IgD-negative memory B cell (primary cell): ENCODE measurements at regions not wholly inside any gene's neighbourhood (a gene's known extent, or its start where the extent isn't known, plus 50 kb on each side); places are given as distances from the start of the nearest gene placed in this dataset.
A peak's percentile ranks its signal among the peaks of the same experiment; 100 is the strongest.

ENCODE experiments used
- H3K27ac Mint-ChIP-seq, 3 donors: one replicate each; pipeline ENCODE4 v1.8.0; 2020 to 2022; ENCODE audit warnings: mild to moderate bottlenecking in 3 of 3, mixed read lengths in 3 of 3, moderate library complexity in 1 of 3
- H3K27me3 Mint-ChIP-seq: one replicate; pipeline ENCODE4 v1.8.0; 2021; ENCODE audit warnings: mixed read lengths
- H3K36me3 Mint-ChIP-seq: one replicate; pipeline ENCODE4 v1.8.0; 2020; ENCODE audit warnings: mild to moderate bottlenecking, mixed read lengths
- H3K4me1 Mint-ChIP-seq, 3 donors: one replicate each; pipeline ENCODE4 v1.8.0; 2020 to 2022; ENCODE audit warnings: mixed read lengths in 3 of 3, mild to moderate bottlenecking in 1 of 3
- H3K4me3 Mint-ChIP-seq, 4 donors: one replicate each; pipeline ENCODE4 v1.8.0; 2020 to 2022; ENCODE audit warnings: mild to moderate bottlenecking in 4 of 4, mixed read lengths in 4 of 4, moderate library complexity in 3 of 4
- H3K9me3 Mint-ChIP-seq, 3 donors: one replicate each; pipeline ENCODE4 v1.8.0; 2020 to 2021; ENCODE audit warnings: mixed read lengths in 3 of 3, mild to moderate bottlenecking in 1 of 3

DNA sequence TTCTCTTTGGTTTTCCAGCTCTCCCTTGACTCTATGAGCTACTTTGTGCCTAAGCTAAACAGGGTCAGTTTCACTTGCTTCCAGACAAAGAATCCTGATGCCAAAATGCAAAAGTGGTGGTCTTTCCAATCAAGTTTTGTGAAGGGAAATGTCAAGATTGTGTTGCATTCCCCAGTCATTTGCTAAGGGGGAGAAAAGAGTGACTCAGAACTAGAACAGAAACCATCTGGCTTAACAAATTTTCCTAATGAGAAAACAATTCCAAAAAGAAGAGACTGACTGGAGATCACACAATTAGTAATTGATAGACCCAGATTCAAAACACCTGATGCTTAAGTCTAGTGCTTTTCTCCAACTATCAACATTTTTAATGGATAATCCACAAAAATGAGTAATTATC, 235.1 kb upstream of the DIO2 start:
- Mint-ChIP-seq H3K27ac (no peak overlapping the region), H3K4me1 (no peaks in the 10 kb centered on the region), H3K4me3 (no peak overlapping the region), H3K9me3 (peaks cover 0 to 11% (median 0%) of the 10 kb centered on the region in 3 donors), H3K27me3 (no peaks in the 10 kb centered on the region), H3K36me3 (no peaks in the 10 kb centered on the region)

DNA sequence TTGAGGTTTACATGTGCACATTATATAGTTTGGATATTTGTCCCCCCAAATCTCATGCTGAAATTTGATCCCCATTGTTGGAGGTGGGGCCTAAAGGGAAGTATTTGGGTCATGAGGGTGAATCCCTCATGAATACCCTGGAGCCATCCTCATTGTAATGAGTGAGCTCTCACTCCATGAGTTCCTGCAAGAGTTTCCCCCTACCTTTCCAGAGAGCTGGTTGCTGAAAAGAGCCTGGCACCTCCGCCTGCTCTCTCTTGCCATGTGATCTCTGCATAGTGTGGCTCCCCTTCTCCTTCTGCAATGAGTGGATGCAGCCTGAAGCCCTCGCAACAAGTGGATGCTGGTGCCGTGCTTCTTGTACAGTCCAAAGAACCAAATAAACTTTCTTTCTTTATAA, 234.3 kb upstream of the DIO2 start:
- Mint-ChIP-seq H3K36me3 (no peaks in the 10 kb centered on the region), H3K9me3 (peaks cover 0 to 8% (median 0%) of the 10 kb centered on the region in 3 donors), H3K4me3 (no peak overlapping the region), H3K4me1 (no peaks in the 10 kb centered on the region), H3K27ac (no peak overlapping the region), H3K27me3 (no peaks in the 10 kb centered on the region)

- Mint-ChIP-seq H3K4me3 (no peak overlapping the region), H3K36me3 (no peaks in the 10 kb centered on the region), H3K4me1 (no peaks in the 10 kb centered on the region)
Observed at GRCh38 chr14:80434574-80435321, 223.4 kb upstream of the DIO2 start.

DNA sequence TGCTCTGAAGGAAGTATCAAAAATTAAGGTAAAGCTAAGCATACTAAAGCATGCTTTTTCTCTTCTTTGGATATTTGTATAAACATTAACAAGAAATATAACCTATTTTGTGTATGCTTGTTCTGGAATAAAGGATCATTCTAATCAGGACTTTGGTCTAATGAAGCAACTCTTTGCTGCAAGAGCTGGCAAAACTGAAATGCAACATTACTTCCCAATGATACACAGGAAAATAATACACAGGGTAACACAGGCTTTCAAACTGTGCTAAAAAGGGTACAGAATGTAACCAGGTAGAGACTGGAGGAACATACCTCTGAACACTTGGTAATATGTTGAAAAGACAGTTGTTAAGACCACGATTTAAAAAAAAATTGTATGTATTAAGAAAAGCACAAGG, 222.5 kb upstream of the DIO2 start:
- Mint-ChIP-seq H3K36me3 (no peaks in the 10 kb centered on the region), H3K27me3 (no peaks in the 10 kb centered on the region), H3K9me3 (peaks cover 2 to 10% (median 6%) of the 10 kb centered on the region in 3 donors), H3K4me1 (no peaks in the 10 kb centered on the region), H3K4me3 (no peak overlapping the region), H3K27ac (no peak overlapping the region)

More at GRCh38 chr14:80434574-80435321, 223.4 kb upstream of the DIO2 start:
- Mint-ChIP-seq H3K9me3 (peaks cover 5 to 11% (median 8%) of the 10 kb centered on the region in 3 donors), H3K27me3 (no peaks in the 10 kb centered on the region), H3K27ac (no peak overlapping the region)

DNA sequence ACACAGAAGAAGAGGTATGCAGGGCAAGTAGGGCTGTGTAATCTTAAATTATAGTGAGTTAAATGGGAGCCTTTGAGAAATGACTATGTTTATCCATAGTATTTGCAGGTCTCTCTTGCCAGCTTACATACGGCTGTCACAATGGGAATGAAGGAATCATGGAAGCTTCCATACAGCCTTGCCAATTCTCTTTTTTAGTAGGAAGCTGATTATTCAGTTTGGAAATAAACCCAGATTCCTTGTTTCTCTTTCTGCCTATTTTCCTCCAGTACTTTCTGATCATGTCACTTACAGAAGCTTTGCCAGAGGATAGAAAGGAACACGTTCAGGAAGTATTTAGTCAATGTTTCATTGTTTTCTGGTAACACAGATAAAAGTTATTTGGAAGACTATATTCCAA, 217.4 kb upstream of the DIO2 start:
- Mint-ChIP-seq H3K4me3 (no peak overlapping the region), H3K36me3 (no peaks in the 10 kb centered on the region), H3K27ac (no peak overlapping the region), H3K4me1 (no peaks in the 10 kb centered on the region), H3K27me3 (no peaks in the 10 kb centered on the region), H3K9me3 (no peaks in the 10 kb centered on the region)

- H3K4me3 Mint-ChIP-seq: no peak overlapping the region
- no peak overlapping the region for H3K27ac Mint-ChIP-seq
- H3K36me3 Mint-ChIP-seq: no peaks in the 10 kb centered on the region
- no peaks in the 10 kb centered on the region for H3K27me3 Mint-ChIP-seq
- no peaks in the 10 kb centered on the region for H3K4me1 Mint-ChIP-seq
- no peaks in the 10 kb centered on the region for H3K9me3 Mint-ChIP-seq
Observed at GRCh38 chr14:80428171-80428570, 216.9 kb upstream of the DIO2 start.

GRCh38 chr14:80427101-80427500, 215.8 kb upstream of the DIO2 start:
- H3K27ac Mint-ChIP-seq: no peak overlapping the region
- H3K9me3 Mint-ChIP-seq: no peaks in the 10 kb centered on the region
- H3K4me1 Mint-ChIP-seq: no peaks in the 10 kb centered on the region
- no peaks in the 10 kb centered on the region for H3K36me3 Mint-ChIP-seq
- H3K4me3 Mint-ChIP-seq: no peak overlapping the region
- H3K27me3 Mint-ChIP-seq: no peaks in the 10 kb centered on the region

GRCh38 chr14:80426683-80427082, 215.4 kb upstream of the DIO2 start:
- H3K36me3 Mint-ChIP-seq: no peaks in the 10 kb centered on the region
- no peak overlapping the region for H3K4me3 Mint-ChIP-seq
- no peak overlapping the region for H3K27ac Mint-ChIP-seq
- H3K9me3 Mint-ChIP-seq: no peaks in the 10 kb centered on the region
- no peaks in the 10 kb centered on the region for H3K27me3 Mint-ChIP-seq
- H3K4me1 Mint-ChIP-seq: no peaks in the 10 kb centered on the region

DNA sequence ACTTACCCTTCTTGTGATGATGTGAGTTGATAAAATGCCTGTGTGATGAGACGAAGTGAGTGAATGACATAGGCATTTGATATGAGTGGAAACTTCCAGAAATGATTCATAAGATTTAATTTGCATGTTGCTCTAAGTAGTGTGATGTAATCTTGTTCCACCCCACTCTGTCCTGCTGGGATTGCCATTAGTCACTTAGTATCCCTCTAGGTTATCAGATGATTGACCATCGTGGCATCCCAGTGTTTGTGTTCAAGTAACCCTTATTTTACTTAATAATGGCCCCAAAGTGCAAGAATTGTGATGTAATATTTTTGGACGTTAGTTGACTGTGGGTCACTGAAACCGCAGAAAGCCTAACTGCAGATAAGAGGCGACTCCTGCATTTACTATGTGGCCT, 214.4 kb upstream of the DIO2 start:
- Mint-ChIP-seq H3K27ac (no peak overlapping the region), H3K4me1 (no peaks in the 10 kb centered on the region), H3K4me3 (peak overlapping the region in 1 of 4 donors; percentile 18), H3K36me3 (no peaks in the 10 kb centered on the region), H3K27me3 (no peaks in the 10 kb centered on the region), H3K9me3 (no peaks in the 10 kb centered on the region)

DNA sequence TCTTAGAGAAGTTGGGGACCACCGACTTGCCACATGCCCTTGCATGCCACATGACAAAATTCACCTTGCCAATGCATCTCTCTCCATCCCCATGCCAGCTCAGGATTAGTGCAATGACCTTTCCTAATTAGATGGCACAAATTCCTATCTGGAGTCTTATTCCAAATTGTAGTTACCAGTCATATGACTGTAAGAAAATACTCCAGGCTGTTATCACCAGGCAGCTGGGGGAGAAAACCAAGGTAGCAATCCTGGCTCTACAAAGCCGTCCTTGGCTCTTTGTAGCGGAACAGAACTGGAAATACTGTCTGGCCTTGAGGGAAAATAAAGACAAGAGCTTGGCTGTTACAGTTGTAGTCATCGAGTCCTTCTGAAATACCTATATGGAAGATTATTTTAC, 208.5 kb upstream of the DIO2 start:
- H3K4me1 Mint-ChIP-seq: no peaks in the 10 kb centered on the region
- no peaks in the 10 kb centered on the region for H3K36me3 Mint-ChIP-seq
- H3K4me3 Mint-ChIP-seq: no peak overlapping the region
- H3K27ac Mint-ChIP-seq: no peak overlapping the region
- H3K27me3 Mint-ChIP-seq: peaks cover 3% of the 10 kb centered on the region
- peaks cover 0 to 2% (median 0%) of the 10 kb centered on the region in 3 donors for H3K9me3 Mint-ChIP-seq

GRCh38 chr14:80419345-80419744, 208.0 kb upstream of the DIO2 start:
- Mint-ChIP-seq H3K27ac (no peak overlapping the region), H3K27me3 (peaks cover 3% of the 10 kb centered on the region), H3K4me3 (no peak overlapping the region), H3K4me1 (no peaks in the 10 kb centered on the region), H3K9me3 (peaks cover 0 to 2% (median under 1%) of the 10 kb centered on the region in 3 donors), H3K36me3 (no peaks in the 10 kb centered on the region)

DNA sequence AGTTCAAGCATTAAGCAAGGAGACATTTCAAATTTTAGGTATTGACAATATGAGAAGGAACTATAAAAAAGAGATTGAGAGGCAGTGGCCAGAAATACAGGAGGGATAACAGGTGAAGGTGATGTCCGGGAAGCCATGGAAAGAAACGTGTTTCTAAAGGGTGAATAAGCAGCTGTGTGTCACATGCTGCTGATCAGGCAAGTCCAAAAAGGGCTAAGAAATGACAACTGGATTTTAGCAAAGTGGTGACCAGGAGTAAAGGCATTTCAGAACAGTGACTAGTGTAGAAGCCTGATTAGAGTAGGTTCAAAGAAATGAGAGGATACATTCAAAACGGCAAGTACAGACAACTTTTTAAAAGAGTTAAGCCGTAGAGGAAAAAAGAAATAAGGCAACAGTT, 204.3 kb upstream of the DIO2 start:
- Mint-ChIP-seq H3K36me3 (no peaks in the 10 kb centered on the region), H3K27me3 (peaks cover 3% of the 10 kb centered on the region), H3K4me3 (no peak overlapping the region), H3K4me1 (no peaks in the 10 kb centered on the region), H3K9me3 (peaks cover 0 to 3% (median 1%) of the 10 kb centered on the region in 3 donors), H3K27ac (no peak overlapping the region)

DNA sequence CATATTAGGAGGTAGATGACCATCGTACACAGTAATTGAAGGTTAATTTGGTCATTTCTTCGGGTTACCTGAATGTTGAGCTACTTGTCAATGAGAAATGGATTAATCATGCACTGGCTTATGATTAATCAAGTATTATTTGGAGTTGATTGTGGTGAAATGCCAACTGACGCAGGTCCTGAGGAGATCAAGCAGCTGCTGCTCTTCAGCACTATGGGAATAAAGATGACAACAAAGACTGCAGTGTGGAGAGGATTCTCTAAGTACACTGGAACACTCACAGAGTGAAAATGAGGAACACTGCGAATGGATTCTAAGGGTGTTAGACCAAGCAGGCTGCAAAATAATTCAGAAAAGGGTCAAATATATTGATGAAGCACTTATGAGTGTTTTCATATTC, 202.8 kb upstream of the DIO2 start:
- H3K4me3 Mint-ChIP-seq: no peak overlapping the region
- H3K27me3 Mint-ChIP-seq: peaks cover 3% of the 10 kb centered on the region
- H3K9me3 Mint-ChIP-seq: peaks cover 0 to 3% (median 1%) of the 10 kb centered on the region in 3 donors
- no peak overlapping the region for H3K27ac Mint-ChIP-seq
- no peaks in the 10 kb centered on the region for H3K36me3 Mint-ChIP-seq
- H3K4me1 Mint-ChIP-seq: no peaks in the 10 kb centered on the region

DNA sequence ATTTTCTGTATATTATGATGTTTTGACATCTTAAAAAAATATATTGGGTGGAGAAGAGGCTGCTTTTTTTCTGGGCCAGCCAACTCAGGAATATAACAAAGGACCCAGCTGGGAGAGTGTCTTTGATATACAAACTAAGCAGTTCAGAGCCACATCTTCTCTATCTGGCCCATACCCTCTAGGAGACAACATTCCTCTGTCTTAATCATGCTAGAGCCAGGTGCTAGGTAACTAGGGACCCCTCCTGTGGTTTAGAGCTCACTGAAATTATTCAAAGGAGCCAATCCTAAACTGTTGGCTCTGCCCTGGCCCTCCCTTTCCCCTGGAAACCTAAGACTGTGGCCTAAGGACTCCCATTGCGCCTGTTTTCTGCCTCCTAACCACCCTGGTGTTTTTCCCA, 193.1 kb upstream of the DIO2 start:
- no peak overlapping the region for H3K4me3 Mint-ChIP-seq
- H3K27ac Mint-ChIP-seq: no peak overlapping the region
- peaks cover 5% of the 10 kb centered on the region for H3K27me3 Mint-ChIP-seq
- peaks cover 3 to 4% (median 4%) of the 10 kb centered on the region in 3 donors for H3K9me3 Mint-ChIP-seq
- H3K36me3 Mint-ChIP-seq: no peaks in the 10 kb centered on the region
- H3K4me1 Mint-ChIP-seq: no peaks in the 10 kb centered on the region

- peaks cover 3 to 10% (median 7%) of the 10 kb centered on the region in 3 donors for H3K9me3 Mint-ChIP-seq
- H3K4me1 Mint-ChIP-seq: no peaks in the 10 kb centered on the region
- H3K36me3 Mint-ChIP-seq: no peaks in the 10 kb centered on the region
- H3K27me3 Mint-ChIP-seq: peaks cover 5% of the 10 kb centered on the region
- no peak overlapping the region for H3K27ac Mint-ChIP-seq
- no peak overlapping the region for H3K4me3 Mint-ChIP-seq
Observed at GRCh38 chr14:80403036-80403435, 191.7 kb upstream of the DIO2 start.

DNA sequence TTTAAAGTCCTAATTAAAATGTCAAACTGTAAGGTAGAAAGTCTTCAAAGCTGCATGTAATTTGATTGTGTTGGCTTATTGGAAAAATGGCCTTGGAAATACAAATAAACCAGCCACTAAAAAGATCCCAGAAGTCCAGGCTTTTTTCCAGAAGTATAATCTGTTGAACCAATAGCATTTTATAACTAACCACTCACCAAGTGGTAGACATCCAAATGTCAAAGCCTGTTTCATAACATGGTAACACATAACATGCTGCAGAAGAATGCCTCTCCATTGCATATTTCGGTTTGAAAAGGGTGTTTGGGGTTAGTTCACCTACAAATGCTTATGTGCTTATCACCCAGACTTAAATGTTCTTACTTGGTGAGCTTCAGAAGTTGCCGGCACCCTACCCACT, 183.7 kb upstream of the DIO2 start:
- H3K27me3 Mint-ChIP-seq: no peaks in the 10 kb centered on the region
- no peak overlapping the region for H3K4me3 Mint-ChIP-seq
- H3K27ac Mint-ChIP-seq: no peak overlapping the region
- H3K36me3 Mint-ChIP-seq: no peaks in the 10 kb centered on the region
- no peaks in the 10 kb centered on the region for H3K4me1 Mint-ChIP-seq
- H3K9me3 Mint-ChIP-seq: peaks cover 3 to 25% (median 6%) of the 10 kb centered on the region in 3 donors
